ENCODE measurements at regions not wholly inside any gene's neighbourhood (a gene's known extent, or its start where the extent isn't known, plus 50 kb on each side); places are given as distances from the start of the nearest gene placed in this dataset.

- no peak for DNase-seq
Observed at GRCh38 chr20:58109126-58109880, 119.2 kb downstream of the ANKRD60 start.

- no peak for DNase-seq
Observed at GRCh38 chr20:58107533-58107932, 120.9 kb downstream of the ANKRD60 start.

- DNase-seq = no peak
Observed at GRCh38 chr20:58106143-58106750, 122.2 kb downstream of the ANKRD60 start.

- no peak for DNase-seq
Observed at GRCh38 chr20:58103961-58104360, 124.5 kb downstream of the ANKRD60 start.

- DNase-seq = no peak
Observed at GRCh38 chr20:58103517-58103904, 124.9 kb downstream of the ANKRD60 start.

GRCh38 chr20:58102744-58103516 is 125.5 kb downstream of the ANKRD60 start:
- DNase-seq = peak; percentile 64

GRCh38 chr20:58102261-58102660 is 126.2 kb downstream of the ANKRD60 start:
- no peak for DNase-seq

- DNase-seq = no peak
Observed at GRCh38 chr20:58100731-58101356, 127.6 kb downstream of the ANKRD60 start.

GRCh38 chr20:58099956-58100730 is 128.3 kb downstream of the ANKRD60 start:
- DNase-seq = no peak

- no peak for DNase-seq
Observed at GRCh38 chr20:58099291-58099935, 129.0 kb downstream of the ANKRD60 start.

- DNase-seq = no peak
Observed at GRCh38 chr20:58098571-58098970, 129.9 kb downstream of the ANKRD60 start.

GRCh38 chr20:58097943-58098342 is 130.5 kb downstream of the ANKRD60 start:
- no peak for DNase-seq

- no peak for DNase-seq
Observed at GRCh38 chr20:58097429-58097828, 131.0 kb downstream of the ANKRD60 start.

- no peak for DNase-seq
Observed at GRCh38 chr20:58096880-58097423, 131.5 kb downstream of the ANKRD60 start.

GRCh38 chr20:58094698-58095097 is 133.8 kb downstream of the ANKRD60 start:
- DNase-seq = no peak

GRCh38 chr20:58094160-58094559 is 134.3 kb downstream of the ANKRD60 start:
- DNase-seq = no peak

- no peak for DNase-seq
Observed at GRCh38 chr20:58092871-58093270, 135.6 kb downstream of the ANKRD60 start.

- DNase-seq = no peak
Observed at GRCh38 chr20:58092353-58092752, 136.1 kb downstream of the ANKRD60 start.

GRCh38 chr20:58091810-58092209 is 136.6 kb downstream of the ANKRD60 start:
- no peak for DNase-seq

- DNase-seq = no peak
Observed at GRCh38 chr20:58090161-58090560, 138.3 kb downstream of the ANKRD60 start.

- DNase-seq = no peak
Observed at GRCh38 chr20:58088625-58089024, 139.8 kb downstream of the ANKRD60 start.

GRCh38 chr20:58088105-58088504 is 140.3 kb downstream of the ANKRD60 start:
- no peak for DNase-seq
